Sigmoid colon (tissue), 4 donors: ENCODE measurements at regions not wholly inside any gene's neighbourhood (a gene's known extent, or its start where the extent isn't known, plus 50 kb on each side); places are given as distances from the start of the nearest gene placed in this dataset.

Source experiments
- CTCF ChIP-seq, 4 experiments: fragments of 450-650 bp in 3 of 4; fragments of 200-600 bp in 1 of 4; IDR thresholded peaks; one replicate each; pipeline ENCODE4 v1.5.1; 2016 to 2019; ENCODE audit warnings: antibody characterized with exemption in 4 of 4, mild to moderate bottlenecking in 3 of 4, moderate library complexity in 2 of 4
- EP300 ChIP-seq, 4 donors: sonication (generic); formaldehyde crosslinking; IDR thresholded peaks; one replicate each; pipeline ENCODE4 v1.6.1; 2017; ENCODE audit warnings: antibody characterized with exemption in 4 of 4
- POLR2A ChIP-seq, 2 donors: fragments of 450-650 bp; IDR thresholded peaks; one replicate each; pipeline ENCODE4 v1.6.1; 2016; ENCODE audit warnings: antibody characterized with exemption in 2 of 2, mild to moderate bottlenecking in 2 of 2, moderate library complexity in 2 of 2

DNA sequence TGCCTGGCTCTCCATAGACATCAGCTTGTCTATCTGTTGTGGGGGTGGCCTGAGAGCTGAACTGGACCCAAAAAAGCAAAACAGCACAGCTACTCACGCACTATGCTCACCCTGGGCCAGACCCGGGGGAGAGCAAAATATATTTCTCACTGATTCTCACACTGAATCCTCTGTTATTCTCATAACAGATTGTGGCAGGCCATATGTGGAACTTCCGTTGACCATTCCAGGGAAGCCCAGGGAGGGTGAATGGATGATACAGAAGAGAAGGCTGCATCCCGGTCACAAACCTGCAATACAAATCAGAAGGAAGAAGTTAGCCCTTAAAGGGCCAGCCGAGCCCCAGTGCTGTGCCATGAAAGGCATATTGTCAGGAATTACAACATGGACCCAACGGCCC, 362.5 kb downstream of the ZNF536 start:
- TF ChIP-seq EP300 (IDR thresholded peaks at IDR 0.05) (no peak), POLR2A (IDR thresholded peaks at IDR 0.05) (no peak), CTCF (IDR thresholded peaks at IDR 0.05) (no peak)
